NCI-H146 treated with DMSO at 0.1 percent for 48 hours (cell line): ENCODE measurements at regions not wholly inside any gene's neighbourhood (a gene's known extent, or its start where the extent isn't known, plus 50 kb on each side); places are given as distances from the start of the nearest gene placed in this dataset.
A peak's percentile ranks its signal among the peaks of the same experiment; 100 is the strongest.

ENCODE experiments used
- DNase-seq: peaks from one replicate; lab custom pipeline; 2025; ENCODE audit not compliant: unreplicated experiment; lab: John Stamatoyannopoulos, UW

GRCh38 chr3:104779324-104779723 lies 587.4 kb upstream of the ALCAM start:
- DNase-seq, result no peak

GRCh38 chr3:104781112-104781511 lies 585.6 kb upstream of the ALCAM start:
- no peak for DNase-seq

GRCh38 chr3:104785947-104786346 lies 580.8 kb upstream of the ALCAM start:
- no peak for DNase-seq

- DNase-seq, result no peak
Measured at GRCh38 chr3:104787306-104787705, 579.4 kb upstream of the ALCAM start.

- no peak for DNase-seq
Measured at GRCh38 chr3:104788807-104789206, 577.9 kb upstream of the ALCAM start.

GRCh38 chr3:104791331-104791730 lies 575.4 kb upstream of the ALCAM start:
- no peak for DNase-seq

- no peak for DNase-seq
Measured at GRCh38 chr3:104796556-104796955, 570.2 kb upstream of the ALCAM start.

GRCh38 chr3:104805042-104805441 lies 561.7 kb upstream of the ALCAM start:
- DNase-seq, result peak; percentile 100

- peak; percentile 95 for DNase-seq
Measured at GRCh38 chr3:104805508-104805907, 561.2 kb upstream of the ALCAM start.

- DNase-seq, result peak; percentile 78
Measured at GRCh38 chr3:104810896-104811295, 555.8 kb upstream of the ALCAM start.

- no peak for DNase-seq
Measured at GRCh38 chr3:104816008-104816407, 550.7 kb upstream of the ALCAM start.

GRCh38 chr3:104816716-104817115 lies 550.0 kb upstream of the ALCAM start:
- no peak for DNase-seq

- DNase-seq, result no peak
Measured at GRCh38 chr3:104819333-104819732, 547.4 kb upstream of the ALCAM start.

- DNase-seq, result no peak
Measured at GRCh38 chr3:104820959-104821358, 545.8 kb upstream of the ALCAM start.

- peak; percentile 97 for DNase-seq
Measured at GRCh38 chr3:104825116-104825515, 541.6 kb upstream of the ALCAM start.

GRCh38 chr3:104831071-104831470 lies 535.6 kb upstream of the ALCAM start:
- no peak for DNase-seq

- DNase-seq, result no peak
Measured at GRCh38 chr3:104832530-104832929, 534.2 kb upstream of the ALCAM start.

- DNase-seq, result no peak
Measured at GRCh38 chr3:104835376-104835775, 531.3 kb upstream of the ALCAM start.

GRCh38 chr3:104846270-104846669 lies 520.4 kb upstream of the ALCAM start:
- DNase-seq, result no peak

GRCh38 chr3:104849070-104849469 lies 517.6 kb upstream of the ALCAM start:
- DNase-seq, result no peak

- DNase-seq, result no peak
Measured at GRCh38 chr3:104854468-104854867, 512.2 kb upstream of the ALCAM start.

- DNase-seq, result no peak
Measured at GRCh38 chr3:104855702-104856101, 511.0 kb upstream of the ALCAM start.

- peak; percentile 33 for DNase-seq
Measured at GRCh38 chr3:104856741-104857140, 510.0 kb upstream of the ALCAM start.

- no peak for DNase-seq
Measured at GRCh38 chr3:104868291-104868690, 498.4 kb upstream of the ALCAM start.
